Keratinocyte (primary cell): ENCODE measurements at regions not wholly inside any gene's neighbourhood (a gene's known extent, or its start where the extent isn't known, plus 50 kb on each side); places are given as distances from the start of the nearest gene placed in this dataset.

Source experiments
- EZH2 ChIP-seq: IDR thresholded peaks from one replicate; pipeline ENCODE4 v1.6.1; 2012; ENCODE audit warnings: inconsistent platforms, mild to moderate bottlenecking, low read length, moderate library complexity
- TF ChIP-seq, protein P1 (sequence below), 3 experiments: IDR thresholded peaks in 1 of 3; conservative IDR thresholded peaks in 1 of 3; optimal IDR thresholded peaks in 1 of 3; 2 replicates in 2 of 3; 3 replicates in 1 of 3; pipeline versions ENCODE3 to v1.5.1; 2011; ENCODE audit warnings: low read length in 3 of 3, mild to moderate bottlenecking in 3 of 3, moderate library complexity in 2 of 3, control low read depth in 1 of 3, inconsistent platforms in 1 of 3; ENCODE audit not compliant: insufficient read depth in 2 of 3; ENCODE audit errors: extremely low read depth in 1 of 3

DNA sequence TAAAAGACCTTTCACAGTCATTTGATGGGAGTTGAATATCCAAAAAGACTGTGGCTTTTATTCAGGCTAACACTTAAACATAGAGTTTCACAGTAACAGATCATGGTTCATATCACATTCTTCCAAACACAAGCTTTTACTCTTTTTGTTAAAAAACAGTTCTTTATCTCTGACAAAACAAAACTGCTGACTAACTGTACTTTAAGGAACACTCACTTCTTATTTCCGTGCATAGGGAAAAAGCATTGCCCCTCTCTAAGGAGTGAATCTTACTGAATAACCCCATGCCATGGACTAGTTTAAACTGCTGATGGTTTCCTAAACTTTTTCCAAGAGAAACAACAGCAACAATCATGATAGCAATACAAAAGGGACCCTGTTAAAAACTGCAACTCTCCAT is 297.0 kb upstream of the INTU start:
- TF ChIP-seq, protein P1, sequence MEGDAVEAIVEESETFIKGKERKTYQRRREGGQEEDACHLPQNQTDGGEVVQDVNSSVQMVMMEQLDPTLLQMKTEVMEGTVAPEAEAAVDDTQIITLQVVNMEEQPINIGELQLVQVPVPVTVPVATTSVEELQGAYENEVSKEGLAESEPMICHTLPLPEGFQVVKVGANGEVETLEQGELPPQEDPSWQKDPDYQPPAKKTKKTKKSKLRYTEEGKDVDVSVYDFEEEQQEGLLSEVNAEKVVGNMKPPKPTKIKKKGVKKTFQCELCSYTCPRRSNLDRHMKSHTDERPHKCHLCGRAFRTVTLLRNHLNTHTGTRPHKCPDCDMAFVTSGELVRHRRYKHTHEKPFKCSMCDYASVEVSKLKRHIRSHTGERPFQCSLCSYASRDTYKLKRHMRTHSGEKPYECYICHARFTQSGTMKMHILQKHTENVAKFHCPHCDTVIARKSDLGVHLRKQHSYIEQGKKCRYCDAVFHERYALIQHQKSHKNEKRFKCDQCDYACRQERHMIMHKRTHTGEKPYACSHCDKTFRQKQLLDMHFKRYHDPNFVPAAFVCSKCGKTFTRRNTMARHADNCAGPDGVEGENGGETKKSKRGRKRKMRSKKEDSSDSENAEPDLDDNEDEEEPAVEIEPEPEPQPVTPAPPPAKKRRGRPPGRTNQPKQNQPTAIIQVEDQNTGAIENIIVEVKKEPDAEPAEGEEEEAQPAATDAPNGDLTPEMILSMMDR (optimal IDR thresholded peaks at IDR 0.05 in 1 of 3, IDR thresholded peaks at IDR 0.05 in 1 of 3, conservative IDR thresholded peaks at IDR 0.05 in 1 of 3; ENCODE audit: extremely low read depth in 1 of 3, insufficient read depth in 2 of 3, low read length in 3 of 3) = no peak
- no peak for TF ChIP-seq EZH2
